ENCODE measurements at regions not wholly inside any gene's neighbourhood (a gene's known extent, or its start where the extent isn't known, plus 50 kb on each side); places are given as distances from the start of the nearest gene placed in this dataset.

- 33 to 63% methylated on average over 1 of the region's 1 CpG for WGBS, 2 donors
- peak in 2 of 3 donors; percentile 26 to 49 for DNase-seq
- Histone ChIP-seq H3K36me3 (ENCODE audit: control insufficient read depth in 4 of 4, insufficient read depth in 4 of 4, low read length in 4 of 4) (no peaks in the 10 kb centered on the region), H3K27ac (ENCODE audit: low read depth in 1 of 2, low read length in 1 of 2) (no peak overlapping the region), H3K4me3 (no peak overlapping the region), H3K27me3 (ENCODE audit: control insufficient read depth in 3 of 3, insufficient read depth in 3 of 3, low read length in 2 of 3) (no peaks in the 10 kb centered on the region), H3K9me3 (ENCODE audit: control insufficient read depth in 4 of 4, insufficient read depth in 3 of 4, low read length in 3 of 4) (no peaks in the 10 kb centered on the region), H3K4me1 (ENCODE audit: control insufficient read depth in 5 of 5, insufficient read depth in 5 of 5, low read length in 5 of 5) (no peaks in the 10 kb centered on the region), H3K9ac (ENCODE audit: insufficient read depth in 1 of 2, low read length in 2 of 2) (no peak overlapping the region)
- TF ChIP-seq CTCF (IDR thresholded peaks at IDR 0.05; ENCODE audit: control extremely low read depth, extremely low read depth) = no peak
- no peak for ATAC-seq (ENCODE audit: insufficient read depth, low FRiP score)
Measured at GRCh38 chr4:169861593-169861992, 103.8 kb upstream of the HPF1 start.

GRCh38 chr4:169859366-169860216, 101.8 kb upstream of the HPF1 start:
- DNase-seq = no peak
- Histone ChIP-seq H3K27me3 (ENCODE audit: control insufficient read depth in 3 of 3, insufficient read depth in 3 of 3, low read length in 2 of 3) (no peaks in the 10 kb centered on the region), H3K9me3 (ENCODE audit: control insufficient read depth in 4 of 4, insufficient read depth in 3 of 4, low read length in 3 of 4) (no peaks in the 10 kb centered on the region), H3K27ac (ENCODE audit: low read depth in 1 of 2, low read length in 1 of 2) (no peak overlapping the region), H3K4me3 (no peak overlapping the region), H3K36me3 (ENCODE audit: control insufficient read depth in 4 of 4, insufficient read depth in 4 of 4, low read length in 4 of 4) (no peaks in the 10 kb centered on the region), H3K9ac (ENCODE audit: insufficient read depth in 1 of 2, low read length in 2 of 2) (no peak overlapping the region), H3K4me1 (ENCODE audit: control insufficient read depth in 5 of 5, insufficient read depth in 5 of 5, low read length in 5 of 5) (no peaks in the 10 kb centered on the region)
- WGBS, 2 donors = 71 to 80% methylated on average over 14 of the region's 14 CpGs
- TF ChIP-seq CTCF (IDR thresholded peaks at IDR 0.05; ENCODE audit: control extremely low read depth, extremely low read depth) = no peak
- no peak for ATAC-seq (ENCODE audit: insufficient read depth, low FRiP score)

GRCh38 chr4:169854090-169854489, 96.3 kb upstream of the HPF1 start:
- H3K27me3 ChIP-seq (ENCODE audit: control insufficient read depth in 3 of 3, insufficient read depth in 3 of 3, low read length in 2 of 3) = no peaks in the 10 kb centered on the region
- no peak overlapping the region for H3K9ac ChIP-seq (ENCODE audit: insufficient read depth in 1 of 2, low read length in 2 of 2)
- H3K9me3 ChIP-seq (ENCODE audit: control insufficient read depth in 4 of 4, insufficient read depth in 3 of 4, low read length in 3 of 4) = no peaks in the 10 kb centered on the region
- 50 to 53% methylated on average over 3 of the region's 3 CpGs for WGBS, 2 donors
- ATAC-seq (ENCODE audit: insufficient read depth, low FRiP score) = no peak
- DNase-seq = peak in 1 of 3 donors; percentile 6
- TF ChIP-seq CTCF (IDR thresholded peaks at IDR 0.05; ENCODE audit: control extremely low read depth, extremely low read depth) = no peak
- no peaks in the 10 kb centered on the region for H3K36me3 ChIP-seq (ENCODE audit: control insufficient read depth in 4 of 4, insufficient read depth in 4 of 4, low read length in 4 of 4)
- H3K4me1 ChIP-seq (ENCODE audit: control insufficient read depth in 5 of 5, insufficient read depth in 5 of 5, low read length in 5 of 5) = no peaks in the 10 kb centered on the region
- no peak overlapping the region for H3K4me3 ChIP-seq
- H3K27ac ChIP-seq (ENCODE audit: low read depth in 1 of 2, low read length in 1 of 2) = no peak overlapping the region

Measured in lung (tissue), 11 donors.